H1 (cell line): ENCODE measurements at regions not wholly inside any gene's neighbourhood (a gene's known extent, or its start where the extent isn't known, plus 50 kb on each side); places are given as distances from the start of the nearest gene placed in this dataset.

Experiments
- CTCF ChIA-PET: fragments of 300-600 bp; sonication (Branson Sonifier 250); formaldehyde crosslinking; loops from one replicate; lab custom pipeline; 2021; ENCODE audit not compliant: partially characterized antibody; lab: Charles Lee
- POLR2A ChIA-PET: fragments of 300-600 bp; sonication (Branson Sonifier 250); formaldehyde crosslinking; loops from one replicate; lab custom pipeline; 2021; ENCODE audit warnings: inconsistent platforms; ENCODE audit not compliant: partially characterized antibody; lab: Charles Lee
- DNase-seq, 2 experiments: peaks; one replicate each; pipeline versions ENCODE4 v3.0.0 to v3.0.0-alpha.2; 2010 to 2022; ENCODE audit warnings: low spot score in 2 of 2, low read depth in 1 of 2, mixed read lengths in 1 of 2
- FAIRE-seq: peaks from 2 replicates; lab custom pipeline; 2011; peaks lifted over from hg19 to GRCh38; lab: Jason Lieb, UNC
- H2AFZ ChIP-seq: 2 replicates; pipeline ENCODE4 v1.8.1; 2012; ENCODE audit warnings: low read length, inconsistent platforms
- H2AK5ac ChIP-seq: 2 replicates; pipeline ENCODE4 v1.6.1; 2013; ENCODE audit warnings: low read depth, low read length
- H2BK120ac ChIP-seq: replicated peaks from 2 replicates; pipeline ENCODE3; 2013; ENCODE audit warnings: low read depth, low read length, inconsistent platforms
- H2BK12ac ChIP-seq: 2 replicates; pipeline ENCODE4 v1.6.1; 2013; ENCODE audit warnings: low read depth, low read length
- H2BK15ac ChIP-seq: 2 replicates; pipeline ENCODE4 v1.6.1; 2013; ENCODE audit warnings: low read length
- H2BK20ac ChIP-seq: 2 replicates; pipeline ENCODE4 v1.6.1; 2013; ENCODE audit warnings: low read length
- H2BK5ac ChIP-seq: 2 replicates; pipeline ENCODE4 v1.6.1; 2013; ENCODE audit warnings: low read depth, low read length
- H3K14ac ChIP-seq: 2 replicates; pipeline ENCODE4 v1.6.1; 2013; ENCODE audit warnings: inconsistent platforms; ENCODE audit not compliant: insufficient read length
- H3K18ac ChIP-seq: 2 replicates; pipeline ENCODE4 v1.6.1; 2013; ENCODE audit warnings: low read length; ENCODE audit errors: extremely low read depth
- H3K23ac ChIP-seq: 2 replicates; pipeline ENCODE4 v1.6.1; 2013; ENCODE audit warnings: inconsistent platforms; ENCODE audit not compliant: insufficient read length
- H3K23me2 ChIP-seq: 2 replicates; pipeline ENCODE4 v1.6.1; 2013; ENCODE audit warnings: low read depth, low read length
- H3K27ac ChIP-seq: 2 replicates; pipeline ENCODE4 v1.6.1; 2011; ENCODE audit warnings: low read depth, low read length, inconsistent platforms
- H3K27me3 ChIP-seq, 4 experiments: replicated peaks in 1 of 4; 1 replicate in 1 of 4; 2 replicates in 3 of 4; pipeline versions ENCODE4 v1.6.1 to v1.8.1; 2011 to 2013; ENCODE audit warnings: low read length in 3 of 4, mild to moderate bottlenecking in 3 of 4, inconsistent platforms in 2 of 4, mixed read lengths in 2 of 4, moderate library complexity in 1 of 4; ENCODE audit not compliant: control insufficient read depth in 3 of 4, insufficient read depth in 3 of 4; ENCODE audit errors: extremely low read depth in 1 of 4
- H3K36me3 ChIP-seq, 4 experiments: 2 replicates each; pipeline versions ENCODE4 v1.6.1 to v1.8.1; 2011 to 2013; ENCODE audit warnings: mild to moderate bottlenecking in 4 of 4, low read length in 3 of 4, moderate library complexity in 2 of 4, control low read depth in 1 of 4, inconsistent platforms in 1 of 4; ENCODE audit not compliant: insufficient read depth in 4 of 4, control insufficient read depth in 2 of 4
- H3K4ac ChIP-seq: replicated peaks from 2 replicates; pipeline ENCODE3; 2013; ENCODE audit warnings: low read length, low read depth, mixed read lengths, inconsistent platforms; ENCODE audit not compliant: insufficient read length
- H3K4me1 ChIP-seq, 4 experiments: replicated peaks in 1 of 4; 1 replicate in 1 of 4; 2 replicates in 3 of 4; pipeline versions ENCODE4 v1.6.1 to v1.8.1; 2011 to 2013; ENCODE audit warnings: low read length in 3 of 4, inconsistent platforms in 2 of 4, mixed read lengths in 1 of 4; ENCODE audit not compliant: insufficient read depth in 4 of 4, control insufficient read depth in 3 of 4
- H3K4me2 ChIP-seq, 2 experiments: 2 replicates each; pipeline versions ENCODE4 v1.6.1 to v1.8.1; 2011 to 2013; ENCODE audit warnings: low read depth in 2 of 2, low read length in 2 of 2, control low read depth in 1 of 2, inconsistent platforms in 1 of 2, mild to moderate bottlenecking in 1 of 2; ENCODE audit not compliant: insufficient read depth in 1 of 2
- H3K4me3 ChIP-seq, 4 experiments: fragments of 200-600, 300-600 bp in 1 of 4; sonication (generic), shearing (Covaris generic), sonication (Bioruptor Twin) in 1 of 4; 2 replicates each; pipeline versions ENCODE4 v1.5.1 to v1.8.1; 2011 to 2016; ENCODE audit warnings: low read length in 4 of 4, low read depth in 3 of 4, control low read depth in 2 of 4, inconsistent platforms in 2 of 4, mild to moderate bottlenecking in 2 of 4, mixed read lengths in 1 of 4, moderate library complexity in 1 of 4; ENCODE audit not compliant: insufficient read depth in 2 of 4; ENCODE audit errors: extremely low read depth in 1 of 4
- H3K56ac ChIP-seq: replicated peaks from 2 replicates; pipeline ENCODE3; 2013; ENCODE audit warnings: low read depth, mild to moderate bottlenecking, mixed read lengths, low read length, inconsistent platforms; ENCODE audit not compliant: insufficient read length
- H3K79me1 ChIP-seq: 2 replicates; pipeline ENCODE4 v1.6.1; 2013; ENCODE audit warnings: low read depth, low read length, control low read depth
- H3K79me2 ChIP-seq, 2 experiments: 2 replicates each; pipeline versions ENCODE4 v1.6.1 to v1.8.1; 2012 to 2013; ENCODE audit warnings: low read length in 2 of 2, mild to moderate bottlenecking in 2 of 2, inconsistent platforms in 1 of 2; ENCODE audit not compliant: insufficient read depth in 2 of 2, control insufficient read depth in 1 of 2
- H3K9ac ChIP-seq, 4 experiments: replicated peaks in 1 of 4; 1 replicate in 1 of 4; 2 replicates in 3 of 4; pipeline versions ENCODE4 v1.6.1 to v1.8.1; 2011 to 2013; ENCODE audit warnings: low read depth in 3 of 4, low read length in 3 of 4, control low read depth in 2 of 4, mild to moderate bottlenecking in 2 of 4, moderate library complexity in 2 of 4, inconsistent platforms in 1 of 4; ENCODE audit errors: extremely low read depth in 1 of 4
- H3K9me3 ChIP-seq, 2 experiments: 2 replicates each; pipeline versions ENCODE4 v1.6.1 to v1.8.1; 2012 to 2013; ENCODE audit warnings: mild to moderate bottlenecking in 2 of 2, moderate library complexity in 2 of 2, control low read depth in 1 of 2, inconsistent platforms in 1 of 2, low read depth in 1 of 2, low read length in 1 of 2, mixed read lengths in 1 of 2; ENCODE audit not compliant: insufficient read depth in 2 of 2
- H4K20me1 ChIP-seq, 2 experiments: replicated peaks in 1 of 2; 2 replicates each; pipeline versions ENCODE3 to v1.8.1; 2011 to 2013; ENCODE audit warnings: inconsistent platforms in 2 of 2, low read length in 2 of 2, mild to moderate bottlenecking in 1 of 2; ENCODE audit not compliant: insufficient read depth in 2 of 2, control insufficient read depth in 1 of 2
- H4K5ac ChIP-seq: 2 replicates; pipeline ENCODE4 v1.6.1; 2013; ENCODE audit warnings: low read length, low read depth, mixed read lengths, inconsistent platforms; ENCODE audit not compliant: insufficient read length
- H4K8ac ChIP-seq: 2 replicates; pipeline ENCODE4 v1.8.0; 2013; ENCODE audit warnings: mild to moderate bottlenecking, moderate library complexity, low read length, inconsistent platforms; ENCODE audit not compliant: insufficient read depth; ENCODE audit errors: extremely low read depth
- H4K91ac ChIP-seq: replicated peaks from 2 replicates; pipeline ENCODE3; 2013; ENCODE audit warnings: low read length, mixed read lengths, inconsistent platforms; ENCODE audit not compliant: insufficient read length
- EP300 ChIP-seq, 2 experiments: IDR thresholded peaks; 1 replicate in 1 of 2; 2 replicates in 1 of 2; pipeline ENCODE4 v1.6.1; 2011 to 2012; ENCODE audit warnings: low read depth in 2 of 2, low read length in 2 of 2, mild to moderate bottlenecking in 2 of 2, borderline replicate concordance in 1 of 2, inconsistent platforms in 1 of 2, moderate library complexity in 1 of 2
- RXRA ChIP-seq: IDR thresholded peaks from 2 replicates; pipeline ENCODE4 v1.6.1; 2011; ENCODE audit warnings: low read depth, mild to moderate bottlenecking, low read length, moderate library complexity; ENCODE audit not compliant: insufficient read depth
- WGBS, 2 experiments: shearing (Covaris generic) in 1 of 2; methylation state at CpG; one replicate each; pipeline versions ENCODE4 v1.1.6 to v1.1.7; 2013 to 2015; ENCODE audit warnings: low lambda C conversion rate in 2 of 2, mixed read lengths in 2 of 2, inconsistent platforms in 1 of 2, low coverage in 1 of 2, missing lambda C conversion rate in 1 of 2; ENCODE audit not compliant: insufficient replicate concordance in 2 of 2, insufficient coverage in 1 of 2, insufficient read length in 1 of 2; ENCODE audit errors: extremely low coverage in 1 of 2, missing lambda C conversion rate in 1 of 2; 5-methylcytosine and 5-hydroxymethylcytosine counted together

DNA sequence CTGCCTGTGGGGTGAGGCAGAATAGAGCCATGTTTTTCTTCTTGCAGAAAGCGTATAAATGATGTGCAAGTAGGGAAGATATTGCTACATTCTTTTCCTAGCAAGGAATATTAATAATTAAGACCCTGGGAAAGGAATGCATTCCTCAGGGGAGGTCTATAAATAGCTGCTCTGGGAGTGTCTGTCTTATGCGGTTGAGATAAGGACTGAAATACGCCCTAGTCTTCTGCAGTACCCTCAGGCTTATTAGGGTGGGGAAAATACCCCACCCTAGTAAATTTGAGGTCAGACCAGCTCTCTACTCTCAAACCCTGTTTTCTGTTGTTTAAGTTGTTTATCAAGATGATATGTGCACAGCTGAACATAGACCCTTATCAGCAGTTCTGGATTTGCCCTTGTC is 155.9 kb upstream of the HMCN1 start:
- no peak for DNase-seq
- no peak overlapping the region for H3K18ac ChIP-seq
- no peak overlapping the region for H4K8ac ChIP-seq
- ChIA-PET POLR2A (no interaction called here), CTCF (interaction anchor here (1.7 kb wide), 1 partner anchor 18 kb away, joined by 5 read pairs; no protein-coding TSS in a partner anchor)
- H2BK12ac ChIP-seq = no peak overlapping the region
- H2BK120ac ChIP-seq = no peak overlapping the region
- H3K4me1 ChIP-seq = no peaks in the 10 kb centered on the region
- peaks cover 11 to 22% of the 10 kb centered on the region in 2 experiments; a peak in 3 of 4 replicates for H3K9me3 ChIP-seq
- no peak for FAIRE-seq
- H3K14ac ChIP-seq = no peak overlapping the region
- H3K23me2 ChIP-seq = no peaks in the 10 kb centered on the region
- no peak overlapping the region for H4K91ac ChIP-seq
- no peak overlapping the region for H3K27ac ChIP-seq
- H3K4ac ChIP-seq = no peak overlapping the region
- no peaks in the 10 kb centered on the region for H3K79me1 ChIP-seq
- 90% methylated on average over 3 of the region's 3 CpGs; no CpG with 5 or more reads in 1 of the 2 experiments for WGBS, 2 experiments
- H2BK15ac ChIP-seq = no peak overlapping the region
- H3K23ac ChIP-seq = no peak overlapping the region
- H3K79me2 ChIP-seq = no peaks in the 10 kb centered on the region
- no peak overlapping the region for H2AFZ ChIP-seq
- no peak overlapping the region for H3K9ac ChIP-seq
- H4K20me1 ChIP-seq = no peaks in the 10 kb centered on the region
- H3K36me3 ChIP-seq = no peaks in the 10 kb centered on the region; a peak in 2 of 8 replicates
- H2AK5ac ChIP-seq = no peak overlapping the region
- H3K4me2 ChIP-seq = no peak overlapping the region
- H3K56ac ChIP-seq = no peak overlapping the region
- no peak overlapping the region for H3K4me3 ChIP-seq
- no peak overlapping the region for H2BK5ac ChIP-seq
- TF ChIP-seq EP300 (IDR thresholded peaks at IDR 0.05; ENCODE audit: borderline replicate concordance in 1 of 2, low read depth in 2 of 2, low read length in 2 of 2) = peak in 1 of 2 experiments; percentile 58; a peak in 1 of 3 replicates
- no peak for TF ChIP-seq RXRA
- no peak overlapping the region for H4K5ac ChIP-seq
- H2BK20ac ChIP-seq = no peak overlapping the region
- no peaks in the 10 kb centered on the region for H3K27me3 ChIP-seq
